Peyer's patch (tissue), 4 donors: ENCODE measurements at regions not wholly inside any gene's neighbourhood (a gene's known extent, or its start where the extent isn't known, plus 50 kb on each side); places are given as distances from the start of the nearest gene placed in this dataset.

Source experiments
- POLR2A ChIP-seq, 2 donors: fragments of 450-650 bp; IDR thresholded peaks; one replicate each; pipeline ENCODE4 v1.5.1; 2017; ENCODE audit warnings: antibody characterized with exemption in 2 of 2, mild to moderate bottlenecking in 2 of 2, moderate library complexity in 2 of 2
- TF ChIP-seq, protein P1 (sequence below), 6 experiments: fragments of 450-650 bp in 4 of 6; fragments of 200-600 bp in 2 of 6; sonication (generic) in 1 of 6; IDR thresholded peaks; one replicate each; pipeline ENCODE4 v1.5.1; 2017 to 2019; ENCODE audit warnings: antibody characterized with exemption in 6 of 6, mild to moderate bottlenecking in 3 of 6, moderate library complexity in 1 of 6

DNA sequence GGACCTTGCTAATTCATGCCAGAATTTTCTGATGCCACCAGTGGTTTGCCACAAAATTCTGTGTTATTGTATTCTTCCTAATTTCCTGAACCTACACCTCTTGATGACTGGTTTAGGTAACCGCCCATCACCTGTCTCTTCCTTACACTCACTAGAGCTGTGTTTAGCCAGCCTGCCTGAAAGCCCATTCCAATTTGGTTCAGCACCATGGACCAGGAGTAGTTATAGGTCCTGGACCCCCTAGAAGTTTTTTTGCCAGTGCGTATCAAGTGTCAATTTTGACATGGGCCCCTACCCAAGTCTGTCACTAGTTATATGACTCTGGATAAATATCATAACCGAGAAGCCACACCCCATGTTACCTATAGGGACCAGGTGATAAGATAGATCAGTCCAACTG lies 94.0 kb upstream of the NAP1L1 start:
- TF ChIP-seq, protein P1, sequence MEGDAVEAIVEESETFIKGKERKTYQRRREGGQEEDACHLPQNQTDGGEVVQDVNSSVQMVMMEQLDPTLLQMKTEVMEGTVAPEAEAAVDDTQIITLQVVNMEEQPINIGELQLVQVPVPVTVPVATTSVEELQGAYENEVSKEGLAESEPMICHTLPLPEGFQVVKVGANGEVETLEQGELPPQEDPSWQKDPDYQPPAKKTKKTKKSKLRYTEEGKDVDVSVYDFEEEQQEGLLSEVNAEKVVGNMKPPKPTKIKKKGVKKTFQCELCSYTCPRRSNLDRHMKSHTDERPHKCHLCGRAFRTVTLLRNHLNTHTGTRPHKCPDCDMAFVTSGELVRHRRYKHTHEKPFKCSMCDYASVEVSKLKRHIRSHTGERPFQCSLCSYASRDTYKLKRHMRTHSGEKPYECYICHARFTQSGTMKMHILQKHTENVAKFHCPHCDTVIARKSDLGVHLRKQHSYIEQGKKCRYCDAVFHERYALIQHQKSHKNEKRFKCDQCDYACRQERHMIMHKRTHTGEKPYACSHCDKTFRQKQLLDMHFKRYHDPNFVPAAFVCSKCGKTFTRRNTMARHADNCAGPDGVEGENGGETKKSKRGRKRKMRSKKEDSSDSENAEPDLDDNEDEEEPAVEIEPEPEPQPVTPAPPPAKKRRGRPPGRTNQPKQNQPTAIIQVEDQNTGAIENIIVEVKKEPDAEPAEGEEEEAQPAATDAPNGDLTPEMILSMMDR (IDR thresholded peaks at IDR 0.05) = no peak
- no peak for TF ChIP-seq POLR2A (IDR thresholded peaks at IDR 0.05)
